ENCODE measurements at regions not wholly inside any gene's neighbourhood (a gene's known extent, or its start where the extent isn't known, plus 50 kb on each side); places are given as distances from the start of the nearest gene placed in this dataset.

GRCh38 chrX:37943554-37944344, 62.6 kb upstream of the SYTL5 start:
- Histone ChIP-seq H2BK20ac (ENCODE audit: low read length) (no peak overlapping the region), H2BK12ac (ENCODE audit: low read depth, low read length) (no peak overlapping the region), H3K9ac (replicated peaks in 1 of 4; ENCODE audit: extremely low read depth in 1 of 4, low read depth in 3 of 4, low read length in 3 of 4) (no peak overlapping the region), H3K4me2 (ENCODE audit: insufficient read depth in 1 of 2, low read depth in 2 of 2, low read length in 2 of 2) (peak overlapping the region in 1 of 2 experiments; percentile 20; a peak in 1 of 4 replicates), H3K27me3 (replicated peaks in 1 of 4; ENCODE audit: control insufficient read depth in 3 of 4, extremely low read depth in 1 of 4, insufficient read depth in 3 of 4, low read length in 3 of 4) (no peaks in the 10 kb centered on the region), H2BK120ac (replicated peaks; ENCODE audit: low read depth, low read length) (no peak overlapping the region), H3K23ac (ENCODE audit: insufficient read length) (no peak overlapping the region), H3K27ac (ENCODE audit: low read depth, low read length) (no peak overlapping the region), H2AFZ (ENCODE audit: low read length) (peak overlapping the region; percentile 32; the same call in 1 of the 2 replicates), H4K8ac (ENCODE audit: extremely low read depth, insufficient read depth, low read length) (no peak overlapping the region), H3K56ac (replicated peaks; ENCODE audit: insufficient read length, low read depth, low read length) (no peak overlapping the region), H3K4me3 (ENCODE audit: extremely low read depth in 1 of 4, insufficient read depth in 2 of 4, low read depth in 3 of 4, low read length in 4 of 4) (no peak overlapping the region), H3K4me1 (replicated peaks in 1 of 4; ENCODE audit: control insufficient read depth in 3 of 4, insufficient read depth in 4 of 4, low read length in 3 of 4) (no peaks in the 10 kb centered on the region), H3K9me3 (ENCODE audit: insufficient read depth in 2 of 2, low read depth in 1 of 2, low read length in 1 of 2) (no peaks in the 10 kb centered on the region), H3K18ac (ENCODE audit: extremely low read depth, low read length) (no peak overlapping the region), H4K5ac (ENCODE audit: insufficient read length, low read depth, low read length) (no peak overlapping the region), H2BK15ac (ENCODE audit: low read length) (no peak overlapping the region), H3K79me2 (ENCODE audit: control insufficient read depth in 1 of 2, insufficient read depth in 2 of 2, low read length in 2 of 2) (no peaks in the 10 kb centered on the region), H4K20me1 (replicated peaks in 1 of 2; ENCODE audit: control insufficient read depth in 1 of 2, insufficient read depth in 2 of 2, low read length in 2 of 2) (no peaks in the 10 kb centered on the region), H2AK5ac (ENCODE audit: low read depth, low read length) (no peak overlapping the region), H3K36me3 (ENCODE audit: control insufficient read depth in 2 of 4, insufficient read depth in 4 of 4, low read length in 3 of 4) (no peaks in the 10 kb centered on the region), H3K14ac (ENCODE audit: insufficient read length) (no peak overlapping the region), H3K23me2 (ENCODE audit: low read depth, low read length) (no peaks in the 10 kb centered on the region), H2BK5ac (ENCODE audit: low read depth, low read length) (no peak overlapping the region), H3K79me1 (ENCODE audit: low read depth, low read length) (no peaks in the 10 kb centered on the region), H3K4ac (replicated peaks; ENCODE audit: insufficient read length, low read depth, low read length) (no peak overlapping the region), H4K91ac (replicated peaks; ENCODE audit: insufficient read length, low read length) (no peak overlapping the region)
- DNase-seq (ENCODE audit: low read depth in 1 of 2, low spot score in 2 of 2) (no peak), FAIRE-seq (no peak)
- ChIA-PET CTCF (ENCODE audit: partially characterized antibody) (interaction anchor here (1.3 kb wide), 1 partner anchor 51 kb away, joined by 3 read pairs; no protein-coding TSS in a partner anchor), POLR2A (ENCODE audit: partially characterized antibody) (no interaction called here)
- 62% methylated on average over 4 of the region's 6 CpGs; no CpG with 5 or more reads in 1 of the 2 experiments for WGBS, 2 experiments (ENCODE audit: extremely low coverage in 1 of 2, insufficient coverage in 1 of 2, insufficient read length in 1 of 2, insufficient replicate concordance in 2 of 2, low coverage in 1 of 2, low lambda C conversion rate in 2 of 2, missing lambda C conversion rate in 1 of 2)
- TF ChIP-seq SIRT6 (IDR thresholded peaks at IDR 0.05; ENCODE audit: low read length) (no peak), ATF2 (IDR thresholded peaks at IDR 0.05; ENCODE audit: low read length) (no peak), ASH2L (IDR thresholded peaks at IDR 0.05; ENCODE audit: low read length) (no peak), PHF8 (conservative IDR thresholded peaks at IDR 0.05; ENCODE audit: low read depth, low read length) (no peak), TAF7 (optimal IDR thresholded peaks at IDR 0.05; ENCODE audit: borderline replicate concordance, low read depth, low read length) (no peak), SP1 (IDR thresholded peaks at IDR 0.05; ENCODE audit: low read depth, low read length) (no peak), SP4 (IDR thresholded peaks at IDR 0.05; ENCODE audit: low read length) (no peak), POLR2AphosphoS5 (IDR thresholded peaks at IDR 0.05; ENCODE audit: low read depth, low read length) (no peak), TAF1 (IDR thresholded peaks at IDR 0.05; ENCODE audit: low read depth, low read length) (no peak), CTCF (IDR thresholded peaks at IDR 0.05; ENCODE audit: control extremely low read depth in 1 of 3, insufficient read depth in 1 of 3, low read depth in 1 of 3, low read length in 3 of 3) (no peak)
